GM21528 (cell line): ENCODE measurements at regions not wholly inside any gene's neighbourhood (a gene's known extent, or its start where the extent isn't known, plus 50 kb on each side); places are given as distances from the start of the nearest gene placed in this dataset.
"Not testable (repeated sequence)": the region's sequence is repeated elsewhere in the genome, so short reads cannot be mapped to it uniquely, and the experiment has no call there.

ENCODE experiments used
- ATAC-seq: cut with Tn5 transposase; IDR thresholded peaks from one replicate; pipeline ENCODE4 v1.9.1; 2021; ENCODE audit warnings: mild to moderate bottlenecking, moderate library complexity; ENCODE audit not compliant: unreplicated experiment, low FRiP score

DNA sequence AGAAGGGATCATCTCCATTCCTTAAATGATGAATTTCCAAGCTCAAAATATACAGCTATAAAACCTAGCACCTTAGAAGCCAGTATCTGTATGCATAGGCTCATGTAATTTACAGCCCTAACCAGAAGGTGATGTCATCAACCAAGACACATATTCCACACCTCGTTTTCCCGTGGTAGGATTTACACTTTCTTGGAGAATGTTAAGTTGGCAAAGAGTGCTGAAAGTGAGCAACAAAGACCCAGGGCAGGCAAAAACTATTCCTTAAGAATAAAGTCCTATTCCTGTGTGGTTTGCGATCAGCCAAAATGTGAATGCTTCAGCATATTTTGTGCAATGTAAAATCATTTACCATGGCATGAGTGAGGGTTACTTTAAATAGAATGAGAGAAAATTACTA, 247.1 kb downstream of the OSR1 start:
- ATAC-seq, result no peak

DNA sequence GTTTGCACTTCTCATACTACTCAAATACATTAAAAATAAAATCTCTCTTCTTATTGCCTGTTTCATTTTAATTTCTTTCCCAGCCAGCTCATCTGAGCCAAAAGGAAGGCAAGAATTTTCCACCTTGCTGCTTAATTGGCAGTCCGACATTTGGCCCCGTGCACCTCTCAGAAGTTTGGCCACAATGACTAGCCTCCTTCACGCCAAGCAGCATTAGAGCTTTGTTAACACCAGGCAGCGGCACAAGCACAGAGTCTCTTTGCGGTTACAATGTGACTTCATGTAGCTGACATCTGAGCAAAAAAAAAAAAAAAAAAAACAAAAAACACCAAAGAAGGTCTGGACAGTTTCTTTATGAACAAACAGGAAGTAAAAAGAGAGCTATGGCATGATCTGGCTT, 248.9 kb downstream of the OSR1 start:
- ATAC-seq, result no peak

GRCh38 chr2:19106376-19106775, 252.0 kb downstream of the OSR1 start:
- no peak for ATAC-seq

DNA sequence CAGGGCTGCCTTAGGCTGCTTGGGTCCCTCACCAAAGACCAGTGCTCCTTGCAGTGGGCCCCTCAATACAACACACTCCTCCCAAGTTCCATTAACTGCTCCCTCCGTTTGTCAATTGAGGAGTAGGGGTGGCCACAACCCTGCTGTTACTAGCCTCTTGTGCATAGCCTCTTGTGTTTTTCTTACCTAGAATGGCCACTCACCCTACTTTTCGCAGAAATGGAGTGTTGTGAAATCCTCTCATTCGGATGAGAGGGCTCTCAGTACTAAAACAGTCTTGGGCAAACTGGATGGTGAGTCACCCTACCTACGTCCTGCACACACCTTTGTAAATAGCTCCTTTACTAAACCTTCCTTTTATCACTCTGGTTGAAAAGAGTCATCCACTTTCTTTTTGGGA, 253.9 kb downstream of the OSR1 start:
- ATAC-seq, result no peak

- ATAC-seq, result no peak
Observed at GRCh38 chr2:19102696-19103423, 255.6 kb downstream of the OSR1 start.

DNA sequence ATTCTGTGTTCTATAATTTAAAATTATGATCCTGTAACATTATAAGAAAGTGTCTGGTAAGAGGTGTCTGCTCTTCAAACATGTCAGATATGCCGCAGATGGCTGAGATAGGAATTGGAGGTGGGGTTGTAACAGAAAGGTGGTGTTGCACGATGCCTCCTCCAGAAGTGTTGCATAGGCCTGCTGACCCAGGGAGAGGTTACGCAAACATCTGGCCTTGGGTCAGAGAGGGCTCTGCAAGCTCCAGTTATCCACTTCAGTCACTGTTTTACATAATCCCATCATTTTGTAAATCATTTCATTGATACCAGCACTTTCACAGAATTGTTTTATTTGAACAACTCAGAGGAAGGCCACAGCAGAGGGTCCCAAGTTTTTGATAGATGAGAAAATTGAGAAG, 256.5 kb downstream of the OSR1 start:
- ATAC-seq, result no peak

- no peak for ATAC-seq
Observed at GRCh38 chr2:19100570-19100969, 257.9 kb downstream of the OSR1 start.

DNA sequence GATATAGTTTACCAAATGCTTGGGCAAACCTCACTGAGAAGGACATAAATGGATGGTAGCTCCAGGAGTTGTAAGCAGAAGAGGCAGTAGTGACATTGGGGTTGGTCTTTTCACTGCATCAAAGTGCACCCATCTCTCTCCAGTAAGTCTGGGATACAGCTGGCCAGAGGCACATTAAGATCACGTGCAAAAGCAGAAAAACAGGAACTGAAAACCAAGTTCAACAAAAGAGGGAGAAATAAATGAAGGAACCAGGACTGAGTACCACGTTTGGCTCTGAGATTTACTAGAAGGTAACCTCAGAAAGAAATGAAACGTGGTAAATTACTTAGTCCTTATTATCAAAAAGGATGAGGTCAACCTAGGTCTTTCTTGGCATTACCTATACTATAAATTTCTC, 259.2 kb downstream of the OSR1 start:
- ATAC-seq, result no peak

DNA sequence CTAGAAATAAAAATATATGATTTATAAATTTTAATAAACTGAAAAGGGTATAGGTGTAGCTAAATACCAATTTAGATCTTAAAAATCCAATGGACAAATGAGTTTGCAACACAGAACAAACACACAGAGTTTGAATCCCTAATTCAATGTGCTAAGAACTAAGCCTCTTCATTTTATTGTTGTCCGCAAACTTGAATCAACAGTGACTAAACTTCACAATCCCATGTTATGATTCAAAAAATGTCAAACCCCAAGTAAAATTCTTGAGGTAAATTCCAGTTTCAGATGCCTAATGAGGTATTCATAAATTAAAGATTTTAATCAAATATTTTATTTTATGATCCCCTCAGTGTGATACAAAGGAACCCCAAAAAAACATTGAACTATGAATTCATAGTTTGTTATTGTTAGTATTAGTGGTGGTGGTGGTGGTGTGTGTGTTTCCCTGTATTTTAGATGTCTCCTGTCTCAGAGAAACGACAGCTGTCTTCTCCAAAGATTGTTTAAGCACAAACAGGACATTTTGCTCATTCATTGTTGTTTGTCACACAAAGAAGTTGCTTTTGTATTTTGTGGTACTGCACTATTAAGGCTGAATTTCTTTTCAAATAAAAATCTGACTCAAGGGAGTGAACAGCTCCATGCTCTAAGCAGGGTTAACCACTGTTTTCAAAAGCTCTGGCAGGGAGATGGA, 259.8 kb downstream of the OSR1 start:
- ATAC-seq, result no peak

GRCh38 chr2:19089476-19089875, 268.9 kb downstream of the OSR1 start:
- not testable (repeated sequence) for ATAC-seq

DNA sequence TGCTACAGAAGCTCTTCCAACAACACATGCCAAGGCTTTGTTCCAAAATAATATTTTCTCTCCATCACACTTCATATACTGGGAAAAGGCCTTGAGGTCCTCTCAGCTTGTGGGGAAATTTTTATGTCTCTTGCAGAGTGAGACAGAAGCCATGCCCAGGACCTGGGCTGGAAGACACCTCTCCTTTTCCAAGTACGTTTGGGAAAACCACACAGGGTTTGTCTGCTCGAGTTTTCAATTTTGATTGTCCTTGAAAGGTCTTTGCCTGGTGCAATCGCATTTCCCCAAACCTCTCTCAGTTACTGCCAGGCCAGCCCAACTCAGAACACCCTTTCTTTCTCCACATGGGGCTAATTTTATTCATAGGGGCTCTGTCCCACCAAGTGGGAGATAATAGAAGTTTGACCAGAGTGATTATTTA, 272.2 kb downstream of the OSR1 start:
- no peak for ATAC-seq

- ATAC-seq, result no peak
Observed at GRCh38 chr2:19078709-19079108, 279.7 kb downstream of the OSR1 start.

- no peak for ATAC-seq
Observed at GRCh38 chr2:19073522-19073921, 284.9 kb downstream of the OSR1 start.

GRCh38 chr2:19072161-19072560, 286.3 kb downstream of the OSR1 start:
- ATAC-seq, result no peak

DNA sequence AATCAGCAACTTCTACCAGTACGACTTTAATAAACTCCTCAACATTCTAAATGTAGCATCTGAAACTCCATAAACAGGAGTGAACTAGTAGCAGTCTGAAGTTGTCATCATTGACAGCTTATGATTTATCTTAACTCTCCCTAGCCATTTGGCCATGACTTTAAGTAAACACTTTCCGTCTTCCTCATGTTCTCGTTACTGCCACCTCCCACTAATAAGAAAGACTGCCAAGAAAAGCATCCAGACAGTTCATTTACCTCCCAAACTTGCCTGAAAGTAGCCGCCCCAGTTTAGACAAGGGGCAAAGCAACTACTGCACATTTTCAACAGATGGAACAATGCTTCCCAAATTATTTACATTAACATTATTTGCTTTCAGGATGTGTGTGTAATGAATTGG, 287.5 kb downstream of the OSR1 start:
- ATAC-seq, result no peak

GRCh38 chr2:19068206-19068605, 290.2 kb downstream of the OSR1 start:
- ATAC-seq, result no peak

- ATAC-seq, result no peak
Observed at GRCh38 chr2:19062370-19062769, 296.1 kb downstream of the OSR1 start.

DNA sequence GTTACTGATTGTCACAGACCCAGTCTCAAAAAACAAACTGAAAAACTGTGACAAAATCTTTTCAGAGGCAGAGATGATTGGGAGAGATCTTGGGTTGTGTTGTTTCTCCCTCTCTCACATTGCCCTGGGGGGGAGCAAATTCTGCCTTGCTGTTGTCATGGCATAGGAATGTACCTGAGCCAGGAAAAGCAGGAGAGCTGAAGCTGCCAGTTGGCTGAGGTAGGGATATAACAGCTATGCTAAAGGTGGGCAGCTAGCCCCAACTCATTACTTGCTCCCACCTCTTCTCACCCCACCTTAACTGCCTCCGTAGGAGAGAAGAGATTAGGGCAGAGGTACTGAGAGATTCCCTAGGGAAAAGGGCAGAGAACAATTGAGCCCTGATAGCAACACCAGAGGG, 299.3 kb downstream of the OSR1 start:
- no peak for ATAC-seq

DNA sequence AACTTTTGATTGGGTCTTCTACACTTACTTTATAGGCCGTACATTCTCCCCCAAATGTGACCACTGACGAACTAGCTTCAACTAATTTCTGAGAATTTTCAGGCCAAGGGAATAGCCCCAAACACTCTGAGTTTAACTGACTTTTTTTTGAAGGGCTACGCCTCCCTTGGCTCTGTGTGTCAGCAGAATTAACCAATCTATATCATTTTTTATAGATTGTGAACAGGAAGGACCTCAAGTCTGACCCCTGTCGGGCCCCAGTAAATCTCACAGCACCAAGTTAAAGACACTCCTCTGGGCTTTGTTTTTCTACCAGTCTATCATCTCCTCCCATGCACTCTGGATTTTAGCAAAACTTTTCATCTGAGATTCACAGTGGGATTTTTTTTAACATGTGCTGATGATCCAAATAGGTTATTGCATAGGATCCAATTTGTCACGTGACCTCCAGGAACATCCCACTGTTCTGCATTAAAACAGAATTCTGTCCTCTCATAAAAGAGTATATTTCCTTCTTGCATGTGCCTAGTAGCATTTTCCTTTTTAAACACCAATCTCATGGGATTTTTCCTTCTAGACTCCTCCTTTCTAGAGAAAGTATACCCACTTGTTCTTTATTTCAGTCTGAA, 307.1 kb downstream of the OSR1 start:
- no peak for ATAC-seq

DNA sequence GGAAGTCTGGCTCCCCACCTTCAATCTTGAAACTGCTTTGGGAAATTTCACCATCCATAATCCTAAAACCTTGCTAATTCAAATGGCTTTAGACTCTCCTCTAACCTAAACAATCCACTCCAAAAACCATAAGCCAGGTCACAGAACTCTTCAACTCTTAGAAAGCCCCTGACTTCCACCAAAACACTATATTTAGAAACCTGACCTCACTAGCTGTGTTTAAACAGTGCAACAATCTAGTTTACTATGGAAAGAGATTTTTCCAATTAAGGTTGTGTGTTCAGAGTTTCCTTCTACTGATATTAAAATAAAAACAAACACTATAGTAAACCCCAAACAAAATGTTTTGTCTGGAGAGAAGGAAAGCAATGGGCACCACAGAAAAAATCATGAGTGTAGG, 308.1 kb downstream of the OSR1 start:
- no peak for ATAC-seq

GRCh38 chr2:19048593-19049266, 309.7 kb downstream of the OSR1 start:
- ATAC-seq, result no peak
